GM23338 (cell line): ENCODE measurements at regions not wholly inside any gene's neighbourhood (a gene's known extent, or its start where the extent isn't known, plus 50 kb on each side); places are given as distances from the start of the nearest gene placed in this dataset.

ENCODE experiments used
- CREB1 ChIP-seq: fragments of 250-450 bp; sonication (Bioruptor Pico); IDR thresholded peaks from 2 replicates; pipeline ENCODE4 v1.5.0; 2020; ENCODE audit warnings: low read depth, mild to moderate bottlenecking, moderate library complexity
- EZH2 ChIP-seq: fragments of 200-600 bp; sonication (generic); IDR thresholded peaks from one replicate; pipeline ENCODE4 v1.8.0; 2017; ENCODE audit warnings: antibody characterized with exemption, mild to moderate bottlenecking, low read depth; ENCODE audit not compliant: unreplicated experiment
- EZH2phosphoT487 ChIP-seq: fragments of 200-600 bp; sonication (generic); IDR thresholded peaks from one replicate; pipeline ENCODE4 v1.8.1; 2018; ENCODE audit warnings: antibody characterized with exemption; ENCODE audit not compliant: unreplicated experiment
- JUNB ChIP-seq: IDR thresholded peaks from one replicate; pipeline ENCODE4 v1.6.1; 2016; ENCODE audit warnings: antibody characterized with exemption; ENCODE audit not compliant: unreplicated experiment
- NANOG ChIP-seq: IDR thresholded peaks from 2 replicates; pipeline ENCODE4 v1.6.1; 2016; ENCODE audit warnings: antibody characterized with exemption, borderline replicate concordance
- POLR2AphosphoS5 ChIP-seq: IDR thresholded peaks from 2 replicates; pipeline ENCODE4 v1.6.1; 2016; ENCODE audit warnings: antibody characterized with exemption, low read depth
- STAT1 ChIP-seq: IDR thresholded peaks from one replicate; pipeline ENCODE4 v1.6.1; 2016; ENCODE audit warnings: antibody characterized with exemption; ENCODE audit not compliant: unreplicated experiment
- ZNF114 ChIP-seq: fragments of 250-450 bp; sonication (Bioruptor Pico); IDR thresholded peaks from 2 replicates; pipeline ENCODE4 v1.5.0; 2020; ENCODE audit warnings: mild to moderate bottlenecking, moderate library complexity
- ZNF331 ChIP-seq: fragments of 250-450 bp; sonication (Bioruptor Pico); IDR thresholded peaks from 2 replicates; pipeline ENCODE4 v1.5.0; 2020; ENCODE audit warnings: low read depth, mild to moderate bottlenecking, moderate library complexity
- TF ChIP-seq, protein P1 (sequence below), 2 experiments: fragments of 200-600 bp in 1 of 2; sonication (generic) in 1 of 2; conservative IDR thresholded peaks; 2 replicates each; pipeline versions ENCODE4 v1.5.1 to v1.6.1; 2016 to 2017; ENCODE audit warnings: antibody characterized with exemption in 2 of 2, low read depth in 2 of 2, mild to moderate bottlenecking in 2 of 2, moderate library complexity in 1 of 2
- TF ChIP-seq, protein P2 (sequence below): IDR thresholded peaks from one replicate; pipeline ENCODE4 v1.6.1; 2018; ENCODE audit warnings: antibody characterized with exemption; ENCODE audit not compliant: unreplicated experiment
- TF ChIP-seq, protein P3 (sequence below): fragments of 250-450 bp; sonication (Bioruptor Pico); IDR thresholded peaks from 2 replicates; pipeline ENCODE4 v1.5.0; 2020; ENCODE audit warnings: mild to moderate bottlenecking, moderate library complexity

DNA sequence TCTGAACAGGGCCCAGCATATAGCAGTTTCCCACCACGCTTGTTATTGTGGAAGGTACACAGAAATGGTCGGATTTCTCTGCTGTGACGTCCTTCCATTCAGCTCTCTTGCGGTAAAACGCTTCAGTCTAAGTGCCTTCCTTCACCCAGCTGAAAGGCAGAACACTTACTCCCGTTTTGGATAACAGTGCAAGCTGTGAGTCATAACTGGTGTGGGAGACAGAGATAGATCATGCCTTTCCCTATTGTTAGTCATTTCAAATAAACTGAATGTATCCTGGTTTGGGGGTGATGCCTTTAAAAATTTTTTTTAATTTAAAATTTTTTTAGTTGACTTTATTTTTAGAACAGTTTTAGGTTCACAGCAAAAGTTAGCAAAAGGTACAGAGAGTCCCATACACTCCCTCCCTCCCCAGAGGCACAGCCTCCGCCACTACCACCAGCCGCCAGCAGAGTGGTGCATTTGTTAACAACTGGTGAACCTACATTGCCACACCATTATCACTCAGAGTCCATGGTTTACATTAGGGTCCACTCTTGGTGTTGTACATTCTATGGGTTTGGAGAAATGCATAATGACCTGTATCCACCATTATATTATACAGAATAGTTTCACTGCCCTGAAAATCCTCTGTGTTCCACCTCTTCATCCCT is 94.9 kb upstream of the NSMCE3 start:
- TF ChIP-seq POLR2AphosphoS5 (no peak), EZH2phosphoT487 (no peak), EZH2 (no peak), CREB1 (no peak), NANOG (no peak), STAT1 (no peak), ZNF331 (CRISPR knock-in tag) (no peak), JUNB (no peak), ZNF114 (CRISPR knock-in tag) (no peak)
- TF ChIP-seq, protein P1, sequence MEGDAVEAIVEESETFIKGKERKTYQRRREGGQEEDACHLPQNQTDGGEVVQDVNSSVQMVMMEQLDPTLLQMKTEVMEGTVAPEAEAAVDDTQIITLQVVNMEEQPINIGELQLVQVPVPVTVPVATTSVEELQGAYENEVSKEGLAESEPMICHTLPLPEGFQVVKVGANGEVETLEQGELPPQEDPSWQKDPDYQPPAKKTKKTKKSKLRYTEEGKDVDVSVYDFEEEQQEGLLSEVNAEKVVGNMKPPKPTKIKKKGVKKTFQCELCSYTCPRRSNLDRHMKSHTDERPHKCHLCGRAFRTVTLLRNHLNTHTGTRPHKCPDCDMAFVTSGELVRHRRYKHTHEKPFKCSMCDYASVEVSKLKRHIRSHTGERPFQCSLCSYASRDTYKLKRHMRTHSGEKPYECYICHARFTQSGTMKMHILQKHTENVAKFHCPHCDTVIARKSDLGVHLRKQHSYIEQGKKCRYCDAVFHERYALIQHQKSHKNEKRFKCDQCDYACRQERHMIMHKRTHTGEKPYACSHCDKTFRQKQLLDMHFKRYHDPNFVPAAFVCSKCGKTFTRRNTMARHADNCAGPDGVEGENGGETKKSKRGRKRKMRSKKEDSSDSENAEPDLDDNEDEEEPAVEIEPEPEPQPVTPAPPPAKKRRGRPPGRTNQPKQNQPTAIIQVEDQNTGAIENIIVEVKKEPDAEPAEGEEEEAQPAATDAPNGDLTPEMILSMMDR (conservative IDR thresholded peaks at IDR 0.05; ENCODE audit: low read depth in 2 of 2): peak; percentile 41 to 60
- TF ChIP-seq, protein P2, sequence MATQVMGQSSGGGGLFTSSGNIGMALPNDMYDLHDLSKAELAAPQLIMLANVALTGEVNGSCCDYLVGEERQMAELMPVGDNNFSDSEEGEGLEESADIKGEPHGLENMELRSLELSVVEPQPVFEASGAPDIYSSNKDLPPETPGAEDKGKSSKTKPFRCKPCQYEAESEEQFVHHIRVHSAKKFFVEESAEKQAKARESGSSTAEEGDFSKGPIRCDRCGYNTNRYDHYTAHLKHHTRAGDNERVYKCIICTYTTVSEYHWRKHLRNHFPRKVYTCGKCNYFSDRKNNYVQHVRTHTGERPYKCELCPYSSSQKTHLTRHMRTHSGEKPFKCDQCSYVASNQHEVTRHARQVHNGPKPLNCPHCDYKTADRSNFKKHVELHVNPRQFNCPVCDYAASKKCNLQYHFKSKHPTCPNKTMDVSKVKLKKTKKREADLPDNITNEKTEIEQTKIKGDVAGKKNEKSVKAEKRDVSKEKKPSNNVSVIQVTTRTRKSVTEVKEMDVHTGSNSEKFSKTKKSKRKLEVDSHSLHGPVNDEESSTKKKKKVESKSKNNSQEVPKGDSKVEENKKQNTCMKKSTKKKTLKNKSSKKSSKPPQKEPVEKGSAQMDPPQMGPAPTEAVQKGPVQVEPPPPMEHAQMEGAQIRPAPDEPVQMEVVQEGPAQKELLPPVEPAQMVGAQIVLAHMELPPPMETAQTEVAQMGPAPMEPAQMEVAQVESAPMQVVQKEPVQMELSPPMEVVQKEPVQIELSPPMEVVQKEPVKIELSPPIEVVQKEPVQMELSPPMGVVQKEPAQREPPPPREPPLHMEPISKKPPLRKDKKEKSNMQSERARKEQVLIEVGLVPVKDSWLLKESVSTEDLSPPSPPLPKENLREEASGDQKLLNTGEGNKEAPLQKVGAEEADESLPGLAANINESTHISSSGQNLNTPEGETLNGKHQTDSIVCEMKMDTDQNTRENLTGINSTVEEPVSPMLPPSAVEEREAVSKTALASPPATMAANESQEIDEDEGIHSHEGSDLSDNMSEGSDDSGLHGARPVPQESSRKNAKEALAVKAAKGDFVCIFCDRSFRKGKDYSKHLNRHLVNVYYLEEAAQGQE: no peak
- TF ChIP-seq, protein P3, sequence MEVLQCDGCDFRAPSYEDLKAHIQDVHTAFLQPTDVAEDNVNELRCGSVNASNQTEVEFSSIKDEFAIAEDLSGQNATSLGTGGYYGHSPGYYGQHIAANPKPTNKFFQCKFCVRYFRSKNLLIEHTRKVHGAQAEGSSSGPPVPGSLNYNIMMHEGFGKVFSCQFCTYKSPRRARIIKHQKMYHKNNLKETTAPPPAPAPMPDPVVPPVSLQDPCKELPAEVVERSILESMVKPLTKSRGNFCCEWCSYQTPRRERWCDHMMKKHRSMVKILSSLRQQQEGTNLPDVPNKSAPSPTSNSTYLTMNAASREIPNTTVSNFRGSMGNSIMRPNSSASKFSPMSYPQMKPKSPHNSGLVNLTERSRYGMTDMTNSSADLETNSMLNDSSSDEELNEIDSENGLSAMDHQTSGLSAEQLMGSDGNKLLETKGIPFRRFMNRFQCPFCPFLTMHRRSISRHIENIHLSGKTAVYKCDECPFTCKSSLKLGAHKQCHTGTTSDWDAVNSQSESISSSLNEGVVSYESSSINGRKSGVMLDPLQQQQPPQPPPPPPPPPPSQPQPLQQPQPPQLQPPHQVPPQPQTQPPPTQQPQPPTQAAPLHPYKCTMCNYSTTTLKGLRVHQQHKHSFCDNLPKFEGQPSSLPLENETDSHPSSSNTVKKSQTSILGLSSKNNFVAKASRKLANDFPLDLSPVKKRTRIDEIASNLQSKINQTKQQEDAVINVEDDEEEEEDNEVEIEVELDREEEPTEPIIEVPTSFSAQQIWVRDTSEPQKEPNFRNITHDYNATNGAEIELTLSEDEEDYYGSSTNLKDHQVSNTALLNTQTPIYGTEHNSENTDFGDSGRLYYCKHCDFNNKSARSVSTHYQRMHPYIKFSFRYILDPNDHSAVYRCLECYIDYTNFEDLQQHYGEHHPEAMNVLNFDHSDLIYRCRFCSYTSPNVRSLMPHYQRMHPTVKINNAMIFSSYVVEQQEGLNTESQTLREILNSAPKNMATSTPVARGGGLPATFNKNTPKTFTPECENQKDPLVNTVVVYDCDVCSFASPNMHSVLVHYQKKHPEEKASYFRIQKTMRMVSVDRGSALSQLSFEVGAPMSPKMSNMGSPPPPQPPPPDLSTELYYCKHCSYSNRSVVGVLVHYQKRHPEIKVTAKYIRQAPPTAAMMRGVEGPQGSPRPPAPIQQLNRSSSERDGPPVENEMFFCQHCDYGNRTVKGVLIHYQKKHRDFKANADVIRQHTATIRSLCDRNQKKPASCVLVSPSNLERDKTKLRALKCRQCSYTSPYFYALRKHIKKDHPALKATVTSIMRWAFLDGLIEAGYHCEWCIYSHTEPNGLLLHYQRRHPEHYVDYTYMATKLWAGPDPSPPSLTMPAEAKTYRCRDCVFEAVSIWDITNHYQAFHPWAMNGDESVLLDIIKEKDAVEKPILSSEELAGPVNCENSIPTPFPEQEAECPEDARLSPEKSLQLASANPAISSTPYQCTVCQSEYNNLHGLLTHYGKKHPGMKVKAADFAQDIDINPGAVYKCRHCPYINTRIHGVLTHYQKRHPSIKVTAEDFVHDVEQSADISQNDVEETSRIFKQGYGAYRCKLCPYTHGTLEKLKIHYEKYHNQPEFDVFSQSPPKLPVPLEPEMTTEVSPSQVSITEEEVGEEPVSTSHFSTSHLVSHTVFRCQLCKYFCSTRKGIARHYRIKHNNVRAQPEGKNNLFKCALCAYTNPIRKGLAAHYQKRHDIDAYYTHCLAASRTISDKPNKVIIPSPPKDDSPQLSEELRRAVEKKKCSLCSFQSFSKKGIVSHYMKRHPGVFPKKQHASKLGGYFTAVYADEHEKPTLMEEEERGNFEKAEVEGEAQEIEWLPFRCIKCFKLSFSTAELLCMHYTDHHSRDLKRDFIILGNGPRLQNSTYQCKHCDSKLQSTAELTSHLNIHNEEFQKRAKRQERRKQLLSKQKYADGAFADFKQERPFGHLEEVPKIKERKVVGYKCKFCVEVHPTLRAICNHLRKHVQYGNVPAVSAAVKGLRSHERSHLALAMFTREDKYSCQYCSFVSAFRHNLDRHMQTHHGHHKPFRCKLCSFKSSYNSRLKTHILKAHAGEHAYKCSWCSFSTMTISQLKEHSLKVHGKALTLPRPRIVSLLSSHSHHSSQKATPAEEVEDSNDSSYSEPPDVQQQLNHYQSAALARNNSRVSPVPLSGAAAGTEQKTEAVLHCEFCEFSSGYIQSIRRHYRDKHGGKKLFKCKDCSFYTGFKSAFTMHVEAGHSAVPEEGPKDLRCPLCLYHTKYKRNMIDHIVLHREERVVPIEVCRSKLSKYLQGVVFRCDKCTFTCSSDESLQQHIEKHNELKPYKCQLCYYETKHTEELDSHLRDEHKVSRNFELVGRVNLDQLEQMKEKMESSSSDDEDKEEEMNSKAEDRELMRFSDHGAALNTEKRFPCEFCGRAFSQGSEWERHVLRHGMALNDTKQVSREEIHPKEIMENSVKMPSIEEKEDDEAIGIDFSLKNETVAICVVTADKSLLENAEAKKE (CRISPR knock-in tag): no peak
